CD14-positive monocyte (primary cell): ENCODE measurements at regions not wholly inside any gene's neighbourhood (a gene's known extent, or its start where the extent isn't known, plus 50 kb on each side); places are given as distances from the start of the nearest gene placed in this dataset.

Experiments used
- DNase-seq, 3 donors: peaks; one replicate each; pipeline ENCODE4 v3.0.0-alpha.2; 2011 to 2022
- H2AFZ ChIP-seq: 2 replicates; pipeline ENCODE4 v1.6.0; 2012; ENCODE audit warnings: mild to moderate bottlenecking, low read depth, low read length, inconsistent platforms; ENCODE audit not compliant: insufficient read depth, poor library complexity, severe bottlenecking
- H3K27ac ChIP-seq, 2 donors: 1 replicate in 1 of 2; 2 replicates in 1 of 2; pipeline ENCODE4 v1.5.1; 2012 to 2013; ENCODE audit warnings: low read length in 2 of 2, control low read depth in 1 of 2, inconsistent platforms in 1 of 2, low read depth in 1 of 2, mild to moderate bottlenecking in 1 of 2
- H3K27me3 ChIP-seq, 2 donors: one replicate each; pipeline versions ENCODE4 v1.6.0 to v1.6.1; 2011 to 2013; ENCODE audit warnings: low read length in 2 of 2; ENCODE audit not compliant: control insufficient read depth in 2 of 2, insufficient read depth in 2 of 2
- H3K36me3 ChIP-seq, 2 donors: replicated peaks in 1 of 2; 1 replicate in 1 of 2; 2 replicates in 1 of 2; pipeline versions ENCODE4 v1.5.1 to v1.6.1; 2012 to 2013; ENCODE audit warnings: low read length in 2 of 2, control low read depth in 1 of 2, inconsistent platforms in 1 of 2, mild to moderate bottlenecking in 1 of 2; ENCODE audit not compliant: insufficient read depth in 2 of 2, control insufficient read depth in 1 of 2
- H3K4me1 ChIP-seq, 2 donors: 1 replicate in 1 of 2; 2 replicates in 1 of 2; pipeline versions ENCODE4 v1.5.1 to v1.6.1; 2012 to 2013; ENCODE audit warnings: low read length in 2 of 2, control low read depth in 1 of 2, inconsistent platforms in 1 of 2, mild to moderate bottlenecking in 1 of 2, moderate library complexity in 1 of 2; ENCODE audit not compliant: insufficient read depth in 2 of 2, control insufficient read depth in 1 of 2
- H3K4me2 ChIP-seq: replicated peaks from 2 replicates; pipeline ENCODE3; 2012; ENCODE audit warnings: low read length, moderate library complexity, mild to moderate bottlenecking; ENCODE audit not compliant: poor library complexity, severe bottlenecking; ENCODE audit errors: extremely low read depth
- H3K4me3 ChIP-seq, 3 experiments: fragments of 200-600 bp in 1 of 3; sonication (generic) in 1 of 3; replicated peaks in 1 of 3; 1 replicate in 2 of 3; 2 replicates in 1 of 3; pipeline ENCODE4 v1.5.1; 2011 to 2013; ENCODE audit warnings: low read length in 3 of 3, mild to moderate bottlenecking in 3 of 3, control low read depth in 2 of 3, low read depth in 2 of 3, inconsistent platforms in 1 of 3, moderate library complexity in 1 of 3
- H3K79me2 ChIP-seq: 2 replicates; pipeline ENCODE4 v1.6.0; 2012; ENCODE audit warnings: mild to moderate bottlenecking, control low read depth, inconsistent platforms, low read length, moderate library complexity; ENCODE audit not compliant: insufficient read depth
- H3K9ac ChIP-seq: 2 replicates; pipeline ENCODE4 v1.6.0; 2017; ENCODE audit warnings: low read length, mild to moderate bottlenecking; ENCODE audit not compliant: insufficient read depth, poor library complexity, severe bottlenecking
- H3K9me3 ChIP-seq, 2 donors: replicated peaks in 1 of 2; 1 replicate in 1 of 2; 2 replicates in 1 of 2; pipeline versions ENCODE4 v1.5.1 to v1.6.1; 2012 to 2013; ENCODE audit warnings: low read length in 2 of 2, control low read depth in 1 of 2; ENCODE audit not compliant: control insufficient read depth in 1 of 2, insufficient read depth in 1 of 2
- H4K20me1 ChIP-seq: 2 replicates; pipeline ENCODE4 v1.6.0; 2012; ENCODE audit warnings: mild to moderate bottlenecking, low read length, control low read depth, moderate library complexity; ENCODE audit not compliant: insufficient read depth
- H3K27ac Mint-ChIP-seq, 7 donors: one replicate each; pipeline ENCODE4 v1.8.0; 2020; ENCODE audit warnings: mild to moderate bottlenecking in 7 of 7, mixed read lengths in 7 of 7, moderate library complexity in 6 of 7, inconsistent platforms in 2 of 7
- H3K27me3 Mint-ChIP-seq, 3 donors: one replicate each; pipeline ENCODE4 v1.8.0; 2021 to 2022; ENCODE audit warnings: low read depth in 3 of 3, mild to moderate bottlenecking in 3 of 3, mixed read lengths in 3 of 3, moderate library complexity in 3 of 3, inconsistent platforms in 1 of 3
- H3K36me3 Mint-ChIP-seq, 2 donors: one replicate each; pipeline ENCODE4 v1.8.0; 2020; ENCODE audit warnings: mixed read lengths in 2 of 2, inconsistent platforms in 1 of 2, mild to moderate bottlenecking in 1 of 2
- H3K4me1 Mint-ChIP-seq: one replicate; pipeline ENCODE4 v1.8.0; 2020; ENCODE audit warnings: mild to moderate bottlenecking, mixed read lengths
- H3K4me3 Mint-ChIP-seq, 2 donors: one replicate each; pipeline ENCODE4 v1.8.0; 2020; ENCODE audit warnings: mild to moderate bottlenecking in 2 of 2, mixed read lengths in 2 of 2, moderate library complexity in 1 of 2
- H3K9me3 Mint-ChIP-seq, 7 donors: one replicate each; pipeline ENCODE4 v1.8.0; 2020 to 2022; ENCODE audit warnings: mixed read lengths in 7 of 7, mild to moderate bottlenecking in 6 of 7, moderate library complexity in 6 of 7, inconsistent platforms in 2 of 7
- CTCF ChIP-seq: fragments of 200-600 bp; IDR thresholded peaks from one replicate; pipeline ENCODE4 v1.8.0; 2022; ENCODE audit warnings: antibody characterized with exemption, mild to moderate bottlenecking
- WGBS: methylation state at CpG from one replicate; pipeline ENCODE4 v1.1.5; 2013; ENCODE audit warnings: missing lambda C conversion rate; ENCODE audit not compliant: insufficient coverage; 5-methylcytosine and 5-hydroxymethylcytosine counted together
- intact Hi-C, 2 donors: fragments of 100-400 bp; cut with micrococcal nuclease; formaldehyde crosslinking; loops; one replicate each; pipeline versions ENCODE4 v1.15.0 to v1.15.1; 2023

- Mint-ChIP-seq H3K27me3 (peaks cover 0 to 4% (median 0%) of the 10 kb centered on the region in 3 donors), H3K4me1 (no peaks in the 10 kb centered on the region), H3K27ac (no peak overlapping the region), H3K9me3 (peaks cover 0 to 3% (median 0%) of the 10 kb centered on the region in 7 donors), H3K36me3 (no peaks in the 10 kb centered on the region), H3K4me3 (no peak overlapping the region)
- no peak overlapping the region for H3K27ac ChIP-seq
- peaks cover 0 to 2% of the 10 kb centered on the region in 2 donors for H3K9me3 ChIP-seq
- no peak overlapping the region for H3K4me2 ChIP-seq
- H3K79me2 ChIP-seq: no peaks in the 10 kb centered on the region
- H4K20me1 ChIP-seq: no peaks in the 10 kb centered on the region
- no peaks in the 10 kb centered on the region for H3K4me1 ChIP-seq
- intact Hi-C loops: no loop called here
- H3K36me3 ChIP-seq: no peaks in the 10 kb centered on the region
- DNase-seq: no peak
- H3K9ac ChIP-seq: no peak overlapping the region
- H3K27me3 ChIP-seq: no peaks in the 10 kb centered on the region
- no peak overlapping the region for H2AFZ ChIP-seq
- H3K4me3 ChIP-seq: no peak overlapping the region
- WGBS: 37% methylated on average over 2 of the region's 3 CpGs
- TF ChIP-seq CTCF: no peak
Observed at GRCh38 chrX:87727620-87728019, 210.0 kb downstream of the KLHL4 start.

- Histone ChIP-seq H3K9me3 (no peaks in the 10 kb centered on the region), H3K9ac (no peak overlapping the region), H3K4me1 (no peaks in the 10 kb centered on the region), H3K36me3 (no peaks in the 10 kb centered on the region), H3K4me2 (no peak overlapping the region), H3K79me2 (no peaks in the 10 kb centered on the region), H3K27me3 (no peaks in the 10 kb centered on the region), H4K20me1 (no peaks in the 10 kb centered on the region), H3K4me3 (no peak overlapping the region), H2AFZ (no peak overlapping the region), H3K27ac (no peak overlapping the region)
- intact Hi-C loops: no loop called here
- Mint-ChIP-seq H3K4me1 (no peaks in the 10 kb centered on the region), H3K27me3 (peaks cover 0 to 4% (median 0%) of the 10 kb centered on the region in 3 donors), H3K27ac (peak overlapping the region in 1 of 7 donors; percentile 75), H3K9me3 (peaks cover 0 to 3% (median 0%) of the 10 kb centered on the region in 7 donors), H3K4me3 (no peak overlapping the region), H3K36me3 (no peaks in the 10 kb centered on the region)
- TF ChIP-seq CTCF: no peak
- no peak for DNase-seq
- 88% methylated on average over 3 of the region's 9 CpGs for WGBS
Observed at GRCh38 chrX:87728024-87728423, 210.4 kb downstream of the KLHL4 start.
